Upper lobe of left lung (tissue), 6 donors: ENCODE measurements at regions not wholly inside any gene's neighbourhood (a gene's known extent, or its start where the extent isn't known, plus 50 kb on each side); places are given as distances from the start of the nearest gene placed in this dataset.

ENCODE experiments used
- ATAC-seq, 2 donors: fragments of 200-7000 bp; cut with Tn5 transposase; one replicate each; pipeline ENCODE4 v1.9.1; 2022; ENCODE audit warnings: mild to moderate bottlenecking in 2 of 2, moderate library complexity in 2 of 2; ENCODE audit not compliant: low FRiP score in 2 of 2
- DNase-seq, 2 donors: peaks; one replicate each; pipeline ENCODE4 v3.0.0-alpha.2; 2019 to 2020
- H3K27ac ChIP-seq, 4 donors: fragments of 200-600 bp; sonication (generic); one replicate each; pipeline ENCODE4 v1.5.1; 2016 to 2019
- H3K27me3 ChIP-seq, 4 donors: fragments of 200-600 bp; sonication (generic); one replicate each; pipeline ENCODE4 v1.5.1; 2017 to 2019
- H3K36me3 ChIP-seq, 4 donors: fragments of 200-600 bp; sonication (generic); one replicate each; pipeline ENCODE4 v1.5.1; 2016 to 2019
- H3K4me1 ChIP-seq, 4 donors: fragments of 200-600 bp; sonication (generic); one replicate each; pipeline ENCODE4 v1.5.1; 2018 to 2019
- H3K4me3 ChIP-seq, 4 donors: fragments of 200-600 bp; sonication (generic); one replicate each; pipeline ENCODE4 v1.5.1; 2017 to 2019; ENCODE audit warnings: mild to moderate bottlenecking in 2 of 4, moderate library complexity in 1 of 4
- H3K9me3 ChIP-seq, 4 donors: fragments of 200-600 bp; sonication (generic); one replicate each; pipeline ENCODE4 v1.5.1; 2018 to 2019
- EP300 ChIP-seq, 4 donors: sonication (generic); formaldehyde crosslinking; IDR thresholded peaks; one replicate each; pipeline ENCODE4 v1.5.1; 2017; ENCODE audit warnings: antibody characterized with exemption in 4 of 4, control low read depth in 2 of 4
- POLR2A ChIP-seq, 4 donors: fragments of 450-650 bp; IDR thresholded peaks; one replicate each; pipeline ENCODE4 v1.5.1; 2016 to 2017; ENCODE audit warnings: antibody characterized with exemption in 4 of 4, mild to moderate bottlenecking in 2 of 4
- POLR2AphosphoS5 ChIP-seq, 2 donors: sonication (generic); formaldehyde crosslinking; IDR thresholded peaks; one replicate each; pipeline ENCODE4 v1.5.1; 2017; ENCODE audit warnings: antibody characterized with exemption in 2 of 2
- WGBS, 2 donors: methylation state at CpG; one replicate each; pipeline ENCODE4 v1.1.5; 2017 to 2018; 5-methylcytosine and 5-hydroxymethylcytosine counted together
- TF ChIP-seq, protein P1 (sequence below), 6 experiments: fragments of 450-650 bp in 4 of 6; fragments of 200-600 bp in 2 of 6; sonication (generic) in 2 of 6; IDR thresholded peaks; one replicate each; pipeline ENCODE4 v1.5.1; 2016 to 2019; ENCODE audit warnings: antibody characterized with exemption in 6 of 6
- donor health status: DM: no; HTN: no; CAD: no; lungs with moderate emphysema.
- donor health status: DM: no; HTN: yes; CAD: no; lungs with severe emphysema.

DNA sequence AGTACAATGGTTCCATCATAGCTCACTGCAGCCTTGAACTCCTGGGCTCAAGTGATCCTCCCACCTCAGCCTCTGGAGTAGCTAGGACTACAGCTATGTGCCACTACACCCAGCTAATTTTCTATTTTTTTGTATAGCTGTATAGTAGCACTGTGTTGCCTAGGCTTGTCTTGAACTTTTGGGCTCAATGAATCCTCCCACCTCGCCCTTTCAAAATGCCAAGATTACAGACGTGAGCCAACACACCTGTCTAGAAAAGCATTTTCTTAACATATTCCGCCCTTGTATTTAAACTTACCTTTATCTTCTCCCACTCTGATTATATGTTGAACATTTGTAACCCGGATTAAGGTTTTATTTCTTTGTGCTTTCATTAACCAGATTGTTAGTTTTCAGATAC is 750.7 kb upstream of the GCFC2 start:
- TF ChIP-seq EP300 (IDR thresholded peaks at IDR 0.05) (no peak), POLR2AphosphoS5 (IDR thresholded peaks at IDR 0.05) (no peak), POLR2A (IDR thresholded peaks at IDR 0.05) (no peak)
- TF ChIP-seq, protein P1, sequence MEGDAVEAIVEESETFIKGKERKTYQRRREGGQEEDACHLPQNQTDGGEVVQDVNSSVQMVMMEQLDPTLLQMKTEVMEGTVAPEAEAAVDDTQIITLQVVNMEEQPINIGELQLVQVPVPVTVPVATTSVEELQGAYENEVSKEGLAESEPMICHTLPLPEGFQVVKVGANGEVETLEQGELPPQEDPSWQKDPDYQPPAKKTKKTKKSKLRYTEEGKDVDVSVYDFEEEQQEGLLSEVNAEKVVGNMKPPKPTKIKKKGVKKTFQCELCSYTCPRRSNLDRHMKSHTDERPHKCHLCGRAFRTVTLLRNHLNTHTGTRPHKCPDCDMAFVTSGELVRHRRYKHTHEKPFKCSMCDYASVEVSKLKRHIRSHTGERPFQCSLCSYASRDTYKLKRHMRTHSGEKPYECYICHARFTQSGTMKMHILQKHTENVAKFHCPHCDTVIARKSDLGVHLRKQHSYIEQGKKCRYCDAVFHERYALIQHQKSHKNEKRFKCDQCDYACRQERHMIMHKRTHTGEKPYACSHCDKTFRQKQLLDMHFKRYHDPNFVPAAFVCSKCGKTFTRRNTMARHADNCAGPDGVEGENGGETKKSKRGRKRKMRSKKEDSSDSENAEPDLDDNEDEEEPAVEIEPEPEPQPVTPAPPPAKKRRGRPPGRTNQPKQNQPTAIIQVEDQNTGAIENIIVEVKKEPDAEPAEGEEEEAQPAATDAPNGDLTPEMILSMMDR (IDR thresholded peaks at IDR 0.05), result no peak
- no peaks in the 10 kb centered on the region for H3K4me1 ChIP-seq
- ATAC-seq (no peak), DNase-seq (no peak)
- no peaks in the 10 kb centered on the region for H3K36me3 ChIP-seq
- no peaks in the 10 kb centered on the region for H3K9me3 ChIP-seq
- H3K27me3 ChIP-seq, result no peaks in the 10 kb centered on the region
- no peak overlapping the region for H3K27ac ChIP-seq
- WGBS, 2 donors, result 74 to 86% methylated on average over 4 of the region's 4 CpGs
- H3K4me3 ChIP-seq, result no peak overlapping the region

DNA sequence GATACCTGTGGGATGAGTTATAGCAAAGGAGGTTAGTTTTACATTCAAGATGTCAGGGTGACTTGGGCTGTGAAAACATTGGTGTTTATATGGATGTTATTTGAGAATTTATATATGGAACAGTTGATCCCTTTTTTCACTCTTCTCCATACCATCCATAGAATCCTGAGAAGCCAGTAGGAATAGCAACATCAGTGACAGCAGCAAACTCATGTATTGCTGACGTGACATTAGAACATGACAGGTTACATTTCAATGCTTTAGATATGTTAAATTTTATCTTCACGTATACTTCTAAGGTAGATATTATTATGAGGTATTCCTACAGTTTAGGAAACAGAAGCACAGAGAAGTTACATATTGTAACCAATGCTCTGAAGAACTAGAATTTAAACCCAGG is 745.2 kb upstream of the GCFC2 start:
- no peaks in the 10 kb centered on the region for H3K9me3 ChIP-seq
- H3K27me3 ChIP-seq, result no peaks in the 10 kb centered on the region
- TF ChIP-seq, protein P1 (IDR thresholded peaks at IDR 0.05), result no peak
- TF ChIP-seq POLR2AphosphoS5 (IDR thresholded peaks at IDR 0.05), result no peak
- TF ChIP-seq POLR2A (IDR thresholded peaks at IDR 0.05), result no peak
- no peak for TF ChIP-seq EP300 (IDR thresholded peaks at IDR 0.05)
- H3K36me3 ChIP-seq, result no peaks in the 10 kb centered on the region
- H3K4me3 ChIP-seq, result no peak overlapping the region
- no peak overlapping the region for H3K27ac ChIP-seq
- ATAC-seq, result no peak
- no peaks in the 10 kb centered on the region for H3K4me1 ChIP-seq
- WGBS, 2 donors, result 61 to 95% methylated on average over 2 of the region's 2 CpGs
- DNase-seq, result no peak

DNA sequence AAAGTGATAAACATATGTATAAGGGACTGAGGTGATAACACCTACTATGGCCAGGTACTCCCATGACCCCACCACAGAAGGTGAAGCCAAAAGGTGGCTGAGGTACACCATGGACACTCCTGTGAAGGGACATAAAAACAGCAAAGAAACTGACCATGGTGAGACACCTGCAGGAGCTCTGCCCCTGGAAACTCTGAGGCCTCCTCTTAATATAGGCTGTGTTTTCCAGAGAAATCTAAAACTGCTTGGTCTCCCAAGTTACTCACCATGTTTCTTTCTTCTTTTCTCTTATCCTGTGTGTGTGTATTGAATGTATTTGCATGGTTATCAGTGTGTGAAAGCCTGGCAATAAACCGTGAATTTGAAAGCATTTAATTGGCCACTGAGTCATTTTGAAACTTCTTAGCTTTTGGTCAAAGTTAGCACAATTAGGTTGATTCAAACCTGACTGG is 739.3 kb upstream of the GCFC2 start:
- 71 to 86% methylated on average over 1 of the region's 1 CpG for WGBS, 2 donors
- ATAC-seq (no peak), DNase-seq (no peak)
- Histone ChIP-seq H3K27ac (no peak overlapping the region), H3K4me3 (no peak overlapping the region), H3K4me1 (no peaks in the 10 kb centered on the region), H3K36me3 (no peaks in the 10 kb centered on the region), H3K27me3 (no peaks in the 10 kb centered on the region), H3K9me3 (no peaks in the 10 kb centered on the region)
- TF ChIP-seq EP300 (IDR thresholded peaks at IDR 0.05), result no peak
- no peak for TF ChIP-seq POLR2AphosphoS5 (IDR thresholded peaks at IDR 0.05)
- no peak for TF ChIP-seq POLR2A (IDR thresholded peaks at IDR 0.05)
- TF ChIP-seq, protein P1 (IDR thresholded peaks at IDR 0.05), result no peak

DNA sequence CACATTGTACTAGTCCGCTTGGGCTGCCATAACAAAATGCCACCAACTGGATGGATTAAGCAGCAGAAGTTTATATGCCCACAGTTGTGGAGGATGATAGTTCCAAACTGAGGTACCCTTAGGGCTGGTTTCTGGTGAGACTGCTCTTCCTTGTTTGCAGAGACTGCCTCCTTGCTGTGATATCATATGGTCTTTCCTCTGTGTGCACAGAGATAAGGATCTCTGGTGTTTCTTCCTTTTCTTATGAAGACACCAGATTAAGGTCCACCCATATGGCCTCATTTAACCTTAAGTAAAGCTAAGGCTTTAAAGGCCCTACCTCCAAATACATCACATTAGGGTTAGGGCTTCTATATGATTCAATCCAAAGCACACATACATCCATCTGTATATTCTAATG is 738.2 kb upstream of the GCFC2 start:
- Histone ChIP-seq H3K4me1 (no peaks in the 10 kb centered on the region), H3K27me3 (no peaks in the 10 kb centered on the region), H3K9me3 (no peaks in the 10 kb centered on the region), H3K36me3 (no peaks in the 10 kb centered on the region), H3K27ac (no peak overlapping the region), H3K4me3 (no peak overlapping the region)
- DNase-seq (no peak), ATAC-seq (no peak)
- 86 to 97% methylated on average over 1 of the region's 1 CpG for WGBS, 2 donors
- no peak for TF ChIP-seq EP300 (IDR thresholded peaks at IDR 0.05)
- TF ChIP-seq POLR2AphosphoS5 (IDR thresholded peaks at IDR 0.05), result no peak
- TF ChIP-seq, protein P1 (IDR thresholded peaks at IDR 0.05), result no peak
- TF ChIP-seq POLR2A (IDR thresholded peaks at IDR 0.05), result no peak

DNA sequence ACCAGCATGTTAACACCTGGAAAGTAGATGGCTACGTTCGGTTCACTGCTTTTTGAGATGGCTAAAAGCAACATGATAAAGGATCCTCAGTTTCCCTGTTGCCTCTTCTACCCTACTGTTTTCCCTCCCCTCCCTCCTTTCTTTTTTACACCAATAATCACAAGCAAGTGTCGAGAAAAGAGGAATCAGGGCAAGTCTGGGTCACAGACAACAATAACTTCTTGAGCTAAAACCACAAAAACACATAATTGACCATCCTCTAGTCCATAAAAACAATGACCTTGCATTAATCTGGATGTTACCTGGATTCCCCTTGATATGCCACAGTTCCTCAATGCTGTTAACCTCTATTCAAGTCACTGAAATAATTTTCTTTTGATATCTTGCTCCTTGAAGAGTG is 736.6 kb upstream of the GCFC2 start:
- Histone ChIP-seq H3K27ac (no peak overlapping the region), H3K4me1 (no peaks in the 10 kb centered on the region), H3K36me3 (no peaks in the 10 kb centered on the region), H3K9me3 (no peaks in the 10 kb centered on the region), H3K27me3 (no peaks in the 10 kb centered on the region), H3K4me3 (no peak overlapping the region)
- 64 to 72% methylated on average over 3 of the region's 3 CpGs for whole genome bisulfite sequencing, 2 donors
- no peak for TF ChIP-seq POLR2AphosphoS5 (IDR thresholded peaks at IDR 0.05)
- TF ChIP-seq EP300 (IDR thresholded peaks at IDR 0.05), result no peak
- TF ChIP-seq POLR2A (IDR thresholded peaks at IDR 0.05), result no peak
- TF ChIP-seq, protein P1 (IDR thresholded peaks at IDR 0.05), result no peak
- DNase-seq (no peak), ATAC-seq (no peak)
